DMS153 treated with DMSO at 0.1 percent for 48 hours (cell line): ENCODE measurements at regions not wholly inside any gene's neighbourhood (a gene's known extent, or its start where the extent isn't known, plus 50 kb on each side); places are given as distances from the start of the nearest gene placed in this dataset.
"Not testable (repeated sequence)": the region's sequence is repeated elsewhere in the genome, so short reads cannot be mapped to it uniquely, and the experiment has no call there.

Source experiments
- DNase-seq: peaks from one replicate; lab custom pipeline; 2025; ENCODE audit not compliant: unreplicated experiment; lab: John Stamatoyannopoulos, UW

DNA sequence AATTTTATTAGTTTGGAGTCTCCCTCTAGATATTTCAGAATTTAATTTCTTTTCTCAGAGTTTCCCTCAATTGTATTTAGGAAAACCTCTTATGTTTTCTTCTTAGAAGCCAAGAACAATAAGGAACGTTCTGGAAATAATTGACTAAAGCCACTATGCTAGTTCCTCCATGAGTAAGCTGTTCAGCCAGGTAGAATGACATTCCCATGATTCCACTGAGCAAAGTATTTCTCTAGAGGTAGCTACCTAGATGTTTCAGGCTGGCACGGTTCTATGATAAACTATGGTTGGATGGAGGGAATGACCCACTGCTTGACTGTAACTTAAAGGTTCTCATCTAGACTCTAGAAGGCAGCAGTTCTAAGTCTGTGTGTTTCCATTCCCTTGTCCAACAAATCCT, 62.4 kb downstream of the CLDN17 start:
- no peak for DNase-seq

DNA sequence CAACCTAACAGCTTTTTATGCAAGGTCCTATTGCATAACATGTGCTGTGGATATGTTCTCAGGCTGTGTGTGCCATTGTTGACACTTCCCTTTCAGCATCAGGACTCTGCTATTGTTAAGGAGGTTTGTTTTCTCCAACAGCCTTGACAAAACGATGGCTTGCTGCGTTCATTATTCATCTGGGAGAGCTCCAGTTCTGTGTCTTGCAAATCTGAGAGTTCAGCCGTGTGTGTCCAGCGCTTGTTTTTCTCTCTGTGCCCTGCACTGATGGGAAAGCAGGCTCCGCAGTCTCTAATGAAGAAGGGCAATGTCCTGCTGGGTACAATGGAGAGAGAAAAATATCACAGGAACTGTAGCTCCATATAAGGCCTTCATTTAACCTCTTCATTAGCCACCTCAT, 63.7 kb downstream of the CLDN17 start:
- no peak for DNase-seq

DNA sequence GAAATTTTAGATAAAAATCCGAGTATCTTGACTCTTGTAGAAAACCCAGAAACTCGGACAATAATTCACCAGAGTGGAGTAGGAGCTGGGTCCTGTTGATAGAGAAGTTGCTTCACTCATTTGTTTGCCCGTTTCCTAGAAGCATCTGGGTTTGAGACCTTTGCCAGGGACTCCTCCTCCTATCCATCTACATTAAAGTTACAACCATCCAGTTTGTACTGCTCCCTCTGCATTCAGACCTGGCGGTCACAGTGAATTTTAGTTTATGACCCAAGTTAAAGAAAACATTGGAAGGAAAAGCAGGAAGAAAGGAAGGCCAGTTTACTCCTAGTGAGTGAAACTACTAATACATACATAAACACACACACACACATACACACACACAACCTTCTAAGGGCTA, 64.6 kb downstream of the CLDN17 start:
- DNase-seq, result no peak

DNA sequence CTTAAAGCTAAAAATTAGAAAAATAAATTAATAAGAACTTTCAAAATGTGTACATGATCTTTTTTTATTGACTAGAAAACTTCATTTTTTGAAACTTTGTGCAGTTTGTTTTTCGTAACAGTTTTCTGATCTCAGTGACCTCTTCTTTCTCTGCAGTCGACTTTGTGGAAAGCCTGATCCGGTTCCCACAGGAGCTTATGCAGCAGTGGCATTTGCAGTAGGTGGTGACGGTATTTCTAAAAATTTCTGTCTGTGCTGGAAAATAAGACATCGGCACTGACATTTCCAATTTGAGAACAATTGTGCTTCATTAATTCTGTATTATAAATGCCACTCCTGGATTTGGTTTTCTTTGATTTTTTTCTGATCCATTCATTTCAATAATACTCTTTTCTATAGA, 68.8 kb downstream of the CLDN17 start:
- DNase-seq, result no peak

DNA sequence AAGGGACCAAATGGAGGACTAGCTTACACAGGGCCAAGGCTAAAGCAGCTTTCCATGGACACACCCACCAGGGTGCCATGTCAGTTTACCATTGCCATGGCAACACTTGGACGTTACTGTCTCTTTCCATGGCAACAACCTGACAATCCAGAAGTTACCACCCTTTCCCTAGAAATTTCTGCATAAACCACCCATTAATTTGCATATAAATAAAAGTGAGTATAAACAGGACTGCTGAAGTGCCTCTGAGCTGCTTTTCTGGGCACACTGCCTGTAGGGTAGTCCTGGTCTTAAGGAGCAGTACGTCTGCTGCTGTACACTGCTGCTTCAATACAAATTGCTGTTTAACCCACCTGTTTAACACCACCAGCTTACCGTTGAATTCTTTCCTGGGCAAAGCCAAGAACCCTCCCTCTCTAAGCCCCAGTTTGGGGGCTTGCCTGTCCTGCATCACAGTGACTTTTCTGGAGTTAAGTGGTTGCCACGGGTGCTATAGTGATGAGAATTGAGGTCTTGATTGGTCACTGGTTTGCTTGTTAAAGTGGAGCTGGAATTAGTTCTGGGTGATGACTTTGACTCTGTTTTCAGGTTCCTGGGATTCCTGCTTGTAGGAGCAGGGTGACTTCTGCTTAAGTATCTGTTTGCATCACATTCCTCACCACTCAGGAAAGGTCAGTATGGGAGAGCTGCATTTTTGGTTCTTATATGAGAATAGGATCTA, 83.2 kb downstream of the CLDN17 start:
- no peak for DNase-seq

DNA sequence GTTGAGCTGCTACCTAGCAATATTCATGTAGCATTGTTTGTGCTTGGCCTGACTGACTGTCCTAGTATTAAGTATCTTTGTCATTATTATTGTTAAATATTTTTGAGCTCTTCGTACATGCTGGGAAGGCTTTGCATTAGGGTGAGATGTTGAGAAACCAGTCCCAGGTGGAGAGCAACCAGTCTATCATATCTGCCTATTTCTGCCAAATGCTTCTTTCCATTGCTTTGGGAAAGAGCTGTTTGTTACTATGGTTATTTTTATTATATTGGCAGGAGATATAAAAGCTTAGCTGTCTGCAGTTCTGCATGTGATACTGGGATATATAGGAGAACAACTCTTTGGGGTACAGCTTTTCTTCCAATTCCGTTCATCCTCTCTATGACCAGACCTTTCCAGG, 85.1 kb downstream of the CLDN17 start:
- no peak for DNase-seq

DNA sequence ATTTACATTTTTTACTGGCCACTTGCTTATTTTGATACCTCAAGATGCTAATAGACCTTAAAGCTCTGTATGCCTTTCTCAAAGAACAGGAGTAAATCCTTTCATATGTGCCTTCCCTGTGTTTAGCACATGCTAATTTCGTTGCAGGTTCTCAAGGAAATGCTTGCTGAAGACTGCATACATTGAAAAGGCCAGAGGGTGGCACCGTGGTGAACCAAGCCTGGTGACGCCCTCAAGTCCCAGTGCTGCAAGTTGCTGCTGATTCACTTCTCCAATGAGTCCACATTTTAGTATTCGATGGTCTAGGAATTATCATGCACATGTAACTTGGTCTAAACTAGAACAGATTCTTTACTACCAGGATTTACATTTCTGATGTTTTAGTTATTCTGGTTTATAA, 94.1 kb downstream of the CLDN17 start:
- no peak for DNase-seq

DNA sequence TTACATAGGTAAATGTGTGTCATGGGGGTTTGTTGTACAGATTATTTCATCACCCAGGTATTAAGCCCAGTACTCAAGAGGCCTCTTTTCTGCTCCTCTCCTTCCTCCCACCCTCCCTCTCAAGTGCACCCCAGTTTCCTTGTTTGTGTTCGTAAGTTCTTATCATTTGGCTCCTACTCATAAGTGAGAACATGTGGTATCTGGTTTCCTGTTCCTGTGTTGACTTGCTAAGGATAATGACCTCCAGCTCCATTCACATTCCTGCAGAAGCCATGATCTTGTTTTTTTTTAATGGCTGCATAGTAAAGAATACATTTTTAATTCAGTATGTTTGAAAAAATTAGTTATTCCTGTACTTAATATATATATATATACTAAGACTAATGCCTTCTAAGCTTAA, 107.7 kb downstream of the CLDN17 start:
- no peak for DNase-seq

DNA sequence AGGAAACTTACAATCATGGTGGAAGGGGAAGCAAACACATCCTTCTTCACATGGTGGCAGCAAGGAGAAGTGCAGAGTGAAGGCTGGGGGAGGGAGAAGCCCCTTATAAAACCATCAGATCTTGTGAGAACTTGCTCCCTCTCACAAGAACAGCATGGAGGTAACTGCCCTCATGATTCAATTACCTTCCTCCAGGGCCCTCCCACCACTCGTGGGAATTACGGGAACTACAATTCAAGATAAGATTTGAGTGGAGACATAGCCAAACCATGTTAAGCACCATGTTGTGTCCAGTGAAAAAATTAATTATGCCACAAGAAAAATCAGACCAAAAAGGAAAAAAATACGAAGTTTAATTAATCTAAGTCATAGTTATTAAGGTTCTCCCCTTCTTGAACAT, 109.5 kb downstream of the CLDN17 start:
- DNase-seq, result no peak

DNA sequence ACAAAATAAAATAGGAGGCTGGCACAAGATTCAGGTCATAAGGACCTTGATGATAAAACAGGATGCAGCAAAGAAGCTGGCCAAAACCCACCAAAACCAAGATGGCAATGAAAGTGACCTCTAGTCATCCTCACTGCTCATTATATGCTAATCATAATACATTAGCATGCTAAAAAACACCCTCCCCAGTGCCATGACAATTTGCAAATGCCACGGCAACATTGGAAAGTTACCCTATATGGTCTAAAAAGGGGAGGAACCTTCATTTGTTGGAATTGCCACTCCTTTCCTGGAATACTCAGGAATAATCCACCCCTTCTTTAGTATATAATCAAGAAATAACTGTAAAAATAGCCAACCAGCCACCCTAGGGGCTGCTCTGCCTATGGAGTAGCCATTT, 108.8 kb upstream of the GRIK1 start:
- no peak for DNase-seq

DNA sequence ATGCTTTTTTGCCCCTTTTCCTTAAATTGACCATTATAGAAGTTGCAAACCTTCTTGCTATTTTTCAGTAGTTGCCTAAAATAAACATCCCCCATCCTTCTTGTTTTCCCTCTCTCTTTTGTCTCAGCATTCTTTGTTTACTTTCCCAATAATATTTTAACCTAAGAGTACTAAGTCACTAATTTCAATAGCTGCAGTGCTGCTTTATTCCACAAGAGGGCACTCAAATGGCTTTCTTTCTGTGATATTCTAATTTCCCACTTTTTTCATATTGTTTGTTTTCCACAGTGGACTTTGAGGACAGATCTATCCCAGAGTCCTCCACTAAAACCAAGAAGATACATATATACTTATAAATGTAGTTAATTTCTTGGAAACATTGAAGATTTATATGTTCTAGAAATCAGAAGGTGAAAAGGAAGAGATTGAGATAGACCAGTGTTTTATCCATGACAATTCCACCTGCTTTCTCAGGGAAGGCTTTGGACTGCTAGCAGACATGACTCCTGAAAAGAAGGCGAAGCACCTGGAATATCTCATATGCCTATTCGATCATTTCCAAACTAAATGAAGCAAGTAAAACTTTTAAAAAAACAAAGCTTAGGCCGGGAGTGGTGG, 104.8 kb upstream of the GRIK1 start:
- peak; percentile 2 for DNase-seq

DNA sequence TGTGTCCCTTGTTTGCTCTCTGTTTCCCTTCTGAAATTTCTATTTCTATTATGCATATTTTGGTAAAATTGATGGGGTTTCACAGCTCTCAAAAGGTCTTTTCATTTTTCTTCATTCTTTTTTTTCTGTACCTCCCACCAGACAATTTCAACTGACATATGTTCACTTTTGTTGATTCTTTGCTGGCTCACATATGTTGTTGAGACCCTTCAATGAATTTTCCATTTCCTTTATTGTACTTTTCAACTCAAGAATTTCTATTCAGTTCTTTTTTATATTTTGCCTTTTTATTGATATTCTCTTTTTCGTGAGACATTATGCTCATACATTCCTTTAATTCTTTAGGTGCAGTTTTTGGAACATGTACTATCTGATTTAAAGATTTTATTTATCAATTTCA, 102.6 kb upstream of the GRIK1 start:
- no peak for DNase-seq

DNA sequence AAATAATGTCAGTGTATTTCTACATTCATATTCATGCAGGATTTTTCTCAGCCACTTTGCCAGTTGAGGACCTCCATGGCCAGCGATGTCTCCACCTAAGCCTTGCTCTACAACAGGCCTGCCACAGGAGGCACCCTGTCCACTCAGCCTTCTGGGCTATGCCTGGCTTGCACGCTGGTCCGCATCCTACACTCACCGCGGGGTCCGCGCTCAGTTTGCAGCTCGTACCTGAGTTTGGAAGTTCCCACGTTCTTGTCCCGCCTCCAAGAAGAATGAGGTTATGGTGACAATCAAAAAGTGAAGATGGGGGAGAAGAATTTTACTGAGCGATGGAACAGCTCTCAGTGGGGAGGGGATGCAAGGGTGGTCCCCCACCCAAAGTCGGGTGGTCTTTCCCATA, 93.6 kb upstream of the GRIK1 start:
- no peak for DNase-seq

DNA sequence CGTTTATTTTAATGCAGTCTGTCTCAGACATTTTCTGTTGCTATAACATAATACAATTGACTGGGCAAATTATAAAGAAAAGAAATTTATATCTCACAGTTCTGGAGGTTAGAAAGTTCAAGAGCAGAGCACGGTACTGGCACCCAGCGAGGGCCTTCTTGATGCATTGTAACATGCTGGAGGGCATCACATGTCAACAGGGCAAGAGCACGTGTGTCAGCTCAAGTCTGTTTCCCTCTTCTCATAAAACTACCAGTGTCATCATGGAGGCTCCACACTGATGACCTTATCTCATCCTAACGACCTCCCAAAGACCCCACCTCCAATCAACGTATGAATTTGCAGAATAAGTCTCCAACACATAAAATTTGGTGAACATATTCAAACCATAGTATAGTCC, 90.6 kb upstream of the GRIK1 start:
- no peak for DNase-seq

DNA sequence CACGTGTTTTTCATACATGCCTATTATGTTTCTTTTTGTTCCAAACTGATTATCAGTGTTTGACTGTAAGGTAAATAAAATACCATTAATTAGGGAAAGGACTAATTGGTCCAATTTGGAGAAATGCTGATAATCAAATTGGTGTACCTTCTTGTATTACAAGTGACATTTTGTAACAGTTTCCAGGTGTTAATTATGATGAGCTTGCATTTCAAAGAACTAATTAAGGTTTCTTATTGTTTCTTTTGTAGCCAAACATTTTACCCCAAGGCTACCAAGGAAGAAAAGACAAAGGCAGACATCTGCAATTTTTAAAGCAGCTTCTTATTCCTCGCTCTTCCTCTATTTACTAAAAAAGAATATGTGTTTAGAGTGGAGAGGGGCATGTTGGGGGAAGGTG, 88.7 kb upstream of the GRIK1 start:
- DNase-seq, result no peak

DNA sequence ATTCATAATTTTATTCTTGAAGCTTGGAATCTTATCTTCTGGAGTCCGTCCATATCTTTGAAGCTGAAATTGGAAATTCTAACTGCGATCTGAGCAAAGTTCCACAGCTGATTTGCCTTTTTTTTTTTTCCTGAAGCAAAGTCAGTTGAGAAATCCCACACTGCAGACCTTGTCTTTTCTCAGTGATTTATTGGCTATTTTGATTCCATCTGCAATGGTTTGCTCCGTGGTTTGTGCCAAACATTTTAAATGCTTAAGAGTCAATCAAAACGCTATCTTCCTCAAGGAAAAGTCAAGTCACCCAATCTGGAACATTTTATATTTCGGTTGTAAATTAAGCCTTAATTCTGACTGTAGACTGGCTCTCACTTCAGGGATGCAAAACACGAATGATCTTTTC, 88.2 kb upstream of the GRIK1 start:
- DNase-seq, result no peak

DNA sequence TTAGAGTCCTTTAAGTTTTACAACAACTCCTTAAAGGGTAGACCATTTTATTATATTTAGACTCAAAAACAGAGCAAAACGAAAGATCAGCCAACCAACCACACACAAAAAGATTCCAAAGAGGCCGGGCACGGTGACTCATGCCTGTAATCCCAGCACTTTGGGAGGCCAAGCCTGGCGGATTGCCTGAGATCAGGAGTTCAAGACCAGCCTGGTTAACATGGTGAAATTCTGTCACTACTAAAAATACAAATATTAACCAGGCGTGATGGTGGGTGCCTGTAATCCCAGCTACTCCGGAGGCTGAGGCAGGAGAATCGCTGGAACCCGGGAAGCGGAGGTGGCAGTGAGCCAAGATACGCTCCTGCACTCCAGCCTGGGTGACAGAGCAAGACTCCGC, 83.3 kb upstream of the GRIK1 start:
- DNase-seq, result not testable (repeated sequence)

DNA sequence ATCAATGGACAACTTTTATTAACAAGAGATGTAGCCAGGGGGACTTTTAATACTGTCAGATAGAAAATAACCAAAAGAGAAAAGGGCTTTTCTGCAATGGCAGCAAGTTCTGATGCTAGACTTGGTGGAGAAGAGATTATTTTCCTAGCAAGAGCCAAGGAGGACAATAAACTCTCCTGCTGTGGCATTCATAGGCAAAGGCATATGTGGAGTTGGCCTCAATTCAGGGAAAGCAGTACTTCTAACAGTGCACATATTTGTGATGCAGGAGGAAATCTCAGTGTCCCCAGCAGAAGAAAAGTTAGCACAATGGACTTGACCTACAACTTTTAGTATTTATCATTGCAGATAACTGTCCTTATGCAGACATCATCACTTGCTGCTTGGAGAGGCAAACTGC, 75.1 kb upstream of the GRIK1 start:
- no peak for DNase-seq

DNA sequence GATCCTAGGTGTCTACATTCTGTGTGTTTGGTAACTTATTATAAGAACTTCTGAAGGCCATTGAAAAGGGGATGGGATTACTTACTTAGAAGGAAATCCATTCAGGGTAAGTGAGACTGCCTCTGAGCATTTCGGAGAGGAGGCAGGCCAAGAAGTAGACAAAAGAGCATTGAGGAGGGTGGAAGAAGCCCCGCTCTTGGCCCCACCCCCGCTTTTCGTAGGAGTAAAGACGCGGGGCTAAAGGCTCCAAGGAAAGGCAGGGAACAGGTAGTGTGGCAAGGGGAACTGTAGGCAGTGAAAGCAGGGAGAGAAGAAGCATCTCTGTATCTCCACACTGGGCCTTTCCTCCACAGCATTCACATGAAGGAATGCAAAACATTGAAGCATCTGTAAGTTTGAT, 51.8 kb upstream of the GRIK1 start:
- DNase-seq, result no peak

DNA sequence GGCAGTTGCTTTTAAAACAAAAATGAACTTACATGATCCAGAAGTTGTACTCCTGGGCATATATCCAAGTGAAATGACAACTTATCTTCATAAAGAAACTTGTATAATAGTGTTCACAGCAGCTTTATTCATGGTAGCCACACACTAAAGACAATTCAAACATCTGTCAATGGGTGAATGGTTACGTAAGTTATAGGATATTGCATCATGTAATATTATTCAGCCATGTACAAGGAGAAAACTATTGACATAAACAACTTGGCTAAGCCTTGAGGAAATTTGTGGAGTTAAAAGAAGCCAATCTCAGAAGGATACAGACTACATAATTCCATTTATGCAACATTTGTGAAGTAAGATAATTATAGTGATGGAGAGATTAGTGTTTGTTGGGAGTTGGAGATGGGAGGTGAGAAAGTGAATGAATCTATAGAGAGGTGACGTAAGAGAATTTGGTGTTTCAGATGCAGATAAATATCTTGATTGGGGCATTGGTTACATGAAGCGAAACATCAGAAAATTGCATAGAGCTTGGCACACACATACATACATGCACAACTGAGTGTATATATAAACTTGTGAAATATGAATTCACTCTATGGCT, 49.9 kb upstream of the GRIK1 start:
- no peak for DNase-seq
